NCI-H1105 treated with DMSO at 0.1 percent for 48 hours (cell line): ENCODE measurements at regions not wholly inside any gene's neighbourhood (a gene's known extent, or its start where the extent isn't known, plus 50 kb on each side); places are given as distances from the start of the nearest gene placed in this dataset.

Experiments
- DNase-seq: peaks from one replicate; lab custom pipeline; 2025; lab: John Stamatoyannopoulos, UW

DNA sequence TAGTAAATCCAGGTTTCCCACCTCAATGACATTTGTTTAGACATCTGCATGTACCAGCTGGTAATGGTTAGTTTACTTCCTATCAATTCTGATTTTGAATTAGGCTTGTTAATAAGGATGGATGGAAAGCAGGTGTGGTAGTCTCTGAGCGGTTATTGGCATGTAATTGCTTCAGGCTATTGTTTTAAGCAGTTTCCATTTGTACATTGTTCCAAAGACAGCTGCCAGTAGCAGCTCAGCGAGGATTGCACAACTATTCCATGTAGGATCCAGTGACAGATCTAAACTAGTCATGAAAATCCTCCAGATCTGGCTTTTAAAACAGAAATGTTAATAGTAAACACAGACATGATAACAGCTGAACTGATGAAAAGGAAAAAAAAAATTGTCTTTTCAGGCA, 436.0 kb upstream of the ADARB2 start:
- DNase-seq: peak; percentile 74

DNA sequence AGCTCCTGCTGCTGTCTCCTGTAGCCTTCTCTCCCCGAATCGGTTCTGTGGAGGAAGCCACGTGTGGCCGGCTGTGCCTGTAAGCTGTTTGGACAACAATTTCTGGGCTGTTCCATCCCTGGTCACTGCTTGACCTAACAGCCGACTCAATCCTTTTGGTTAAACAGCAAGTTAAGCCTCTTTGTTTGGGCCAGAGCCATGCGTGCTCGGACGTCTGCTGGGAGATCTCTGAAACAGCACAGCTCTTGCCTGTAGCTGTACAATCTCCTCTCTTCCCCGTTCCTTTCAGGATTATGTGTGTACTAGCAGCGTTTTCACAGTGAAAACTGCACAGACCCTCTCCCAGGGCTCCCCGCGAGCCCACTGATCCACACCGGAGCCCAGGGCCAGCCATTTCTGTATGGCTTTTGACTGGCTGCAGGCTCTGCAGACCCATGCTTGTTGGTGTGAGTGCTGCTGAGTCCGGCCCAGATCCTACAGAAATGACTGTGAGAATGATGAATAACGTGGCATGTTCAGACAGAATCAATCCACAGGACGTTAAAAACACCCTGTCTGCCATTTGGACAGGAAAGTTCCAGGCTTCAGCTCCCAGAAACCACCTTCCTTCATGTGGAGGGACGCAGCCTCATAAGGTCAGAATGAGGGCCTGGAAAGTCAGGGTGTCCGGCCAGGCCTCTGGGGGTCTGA, 428.6 kb upstream of the ADARB2 start:
- DNase-seq: no peak

DNA sequence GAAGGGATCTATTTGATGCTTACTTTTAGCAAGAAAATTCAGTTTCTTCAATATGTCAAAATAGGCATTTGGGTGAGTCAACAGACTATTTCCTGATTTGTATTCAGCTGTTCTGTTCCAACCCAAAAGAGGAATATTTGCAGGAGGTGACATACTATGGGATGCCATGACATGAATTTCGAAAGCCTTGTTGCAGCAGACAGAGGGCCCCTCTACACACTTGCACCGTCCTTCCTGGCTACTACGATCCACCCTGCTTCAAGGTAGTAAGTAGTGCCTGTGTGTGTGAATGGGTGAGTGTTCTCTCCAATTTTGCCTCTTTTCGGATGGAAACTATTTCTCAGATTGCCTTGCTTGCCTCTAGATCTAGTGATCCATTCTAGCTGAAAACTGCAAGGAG, 413.0 kb upstream of the ADARB2 start:
- no peak for DNase-seq

DNA sequence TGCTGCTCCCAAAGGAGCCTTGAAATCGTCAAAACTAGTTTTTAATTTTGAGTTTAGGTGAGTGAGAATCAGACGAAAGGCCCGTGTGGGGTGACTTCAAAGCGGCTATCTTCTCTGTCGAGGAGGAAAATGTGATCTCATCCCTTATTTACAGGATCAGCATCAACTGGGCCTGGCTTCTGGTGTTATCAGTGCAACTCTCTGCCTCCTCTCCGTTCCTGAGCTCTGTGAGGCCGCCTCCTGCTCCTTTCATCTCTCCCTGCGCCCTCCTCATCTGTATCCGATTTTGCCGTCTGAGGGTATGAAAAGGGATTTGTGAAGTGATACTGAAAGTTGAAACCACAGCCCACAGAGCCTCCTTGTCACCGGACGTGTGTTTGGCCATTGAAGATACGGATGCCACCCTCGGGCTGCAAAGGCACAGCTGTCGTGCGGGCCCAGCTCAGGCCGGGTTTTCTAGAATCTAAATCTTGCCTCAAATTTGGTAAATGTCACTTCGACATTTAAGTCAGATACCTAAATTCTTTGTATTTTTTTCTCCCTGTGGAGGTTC, 408.7 kb upstream of the ADARB2 start:
- DNase-seq: no peak

DNA sequence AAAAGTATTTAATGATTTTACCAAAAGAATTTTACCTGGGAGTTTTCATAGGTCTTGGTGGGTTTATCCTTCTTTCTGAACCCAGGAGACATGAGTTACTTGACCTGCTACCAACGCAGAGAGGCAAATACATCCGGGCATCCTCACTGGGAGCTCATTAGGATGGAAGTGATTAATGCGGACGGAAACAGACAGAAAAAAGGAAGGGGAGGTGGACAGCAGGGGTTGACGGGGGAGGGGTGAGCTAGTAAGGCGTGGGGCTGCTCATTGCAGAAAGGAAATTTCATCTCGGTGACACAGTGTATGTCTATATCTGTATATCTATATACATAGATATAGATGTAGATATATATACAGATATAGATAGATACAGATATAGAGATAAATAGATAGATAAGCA, 408.2 kb upstream of the ADARB2 start:
- DNase-seq: no peak

DNA sequence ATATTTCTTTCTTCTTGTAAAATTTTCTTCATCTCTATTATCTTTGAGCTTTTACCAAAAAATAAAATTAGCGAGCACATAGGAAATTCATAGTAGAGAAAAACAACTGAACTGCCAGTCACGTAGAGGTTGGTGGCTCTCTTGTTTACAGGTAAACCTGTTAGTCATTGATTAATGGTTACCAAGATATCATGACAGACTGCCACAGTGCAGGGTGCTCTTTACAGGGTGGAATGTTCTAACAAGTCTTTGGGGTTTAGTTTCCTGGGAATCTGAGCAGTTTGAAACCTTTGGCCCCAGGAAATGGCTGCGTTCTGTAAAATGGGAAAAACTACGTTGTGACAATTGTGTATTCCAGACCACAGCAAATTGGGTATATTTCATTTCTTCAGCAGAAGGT, 407.3 kb upstream of the ADARB2 start:
- DNase-seq: no peak

DNA sequence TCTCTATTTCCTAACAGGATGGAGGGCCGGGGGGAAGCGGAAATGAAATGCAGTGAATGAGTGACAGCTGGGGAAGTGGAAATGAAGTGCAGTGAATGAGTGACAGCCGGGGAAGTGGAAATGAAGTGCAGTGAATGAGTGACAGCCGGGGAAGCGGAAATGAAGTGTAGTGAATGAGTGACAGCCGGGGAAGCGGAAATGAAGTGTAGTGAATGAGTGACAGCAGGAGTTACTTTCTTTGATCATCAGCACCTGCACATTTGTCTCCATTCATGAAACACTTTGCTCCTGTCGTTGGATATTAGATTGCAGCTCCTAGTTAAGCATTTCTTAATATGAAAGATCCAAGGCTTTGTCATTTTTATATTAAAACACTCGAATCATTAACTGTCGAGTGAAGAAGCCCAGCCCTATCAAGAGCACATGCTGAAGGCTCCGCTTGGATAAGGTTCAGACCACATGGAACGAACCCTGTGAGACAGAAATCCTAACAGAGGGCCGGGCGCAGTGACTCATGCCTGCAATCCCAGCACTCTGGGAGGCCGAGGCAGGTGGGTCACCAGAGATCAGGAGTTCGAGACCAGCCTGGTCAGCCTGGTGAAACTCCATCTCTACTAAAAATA, 406.0 kb upstream of the ADARB2 start:
- no peak for DNase-seq

DNA sequence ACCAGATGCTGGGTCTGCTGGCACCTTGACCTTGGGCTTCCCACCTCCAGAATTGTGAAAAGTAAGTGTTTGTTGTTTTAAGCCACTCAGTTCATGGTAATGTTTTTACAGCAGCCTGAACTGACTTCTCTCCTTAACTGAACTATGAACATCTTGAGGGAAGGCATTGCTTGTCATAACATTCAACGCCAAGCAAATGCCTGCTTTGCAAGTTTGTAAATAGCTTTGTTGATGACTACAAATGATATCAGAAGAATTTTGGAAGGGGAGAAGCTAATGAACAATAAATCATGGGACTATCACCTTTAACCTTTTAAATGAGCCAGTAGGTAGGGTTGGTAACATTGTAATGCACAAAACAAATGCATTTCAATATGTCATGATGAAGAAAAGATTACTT, 402.4 kb upstream of the ADARB2 start:
- no peak for DNase-seq

DNA sequence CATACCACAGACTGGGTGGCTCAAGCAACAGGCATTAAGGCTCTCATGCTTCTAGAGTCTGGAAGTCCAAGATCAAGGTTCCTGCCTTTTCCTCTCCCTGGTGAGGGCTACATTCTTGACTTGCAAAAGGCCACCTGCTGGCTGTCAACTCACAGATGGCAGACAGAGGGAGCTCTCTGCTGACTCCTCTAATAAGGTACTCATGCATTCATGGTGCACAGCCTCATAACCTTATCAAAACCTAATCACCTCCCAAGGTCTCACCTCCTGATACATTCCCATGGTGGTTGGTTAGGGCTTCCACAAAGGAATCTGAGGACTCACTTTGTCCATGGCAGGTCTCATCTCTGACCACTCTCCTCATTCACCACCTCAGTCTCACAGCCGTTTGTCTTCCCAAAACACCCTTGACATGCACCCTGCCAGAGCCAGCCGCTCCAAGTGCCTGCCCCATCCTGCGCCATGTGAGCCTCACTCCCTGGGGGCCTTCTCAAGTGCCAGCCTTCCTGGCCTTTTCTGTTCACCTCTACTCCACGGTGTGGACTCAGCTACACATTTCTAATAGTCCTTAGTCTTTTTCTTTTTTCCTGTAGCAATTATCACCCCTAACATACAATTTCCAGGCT, 400.3 kb upstream of the ADARB2 start:
- DNase-seq: no peak

DNA sequence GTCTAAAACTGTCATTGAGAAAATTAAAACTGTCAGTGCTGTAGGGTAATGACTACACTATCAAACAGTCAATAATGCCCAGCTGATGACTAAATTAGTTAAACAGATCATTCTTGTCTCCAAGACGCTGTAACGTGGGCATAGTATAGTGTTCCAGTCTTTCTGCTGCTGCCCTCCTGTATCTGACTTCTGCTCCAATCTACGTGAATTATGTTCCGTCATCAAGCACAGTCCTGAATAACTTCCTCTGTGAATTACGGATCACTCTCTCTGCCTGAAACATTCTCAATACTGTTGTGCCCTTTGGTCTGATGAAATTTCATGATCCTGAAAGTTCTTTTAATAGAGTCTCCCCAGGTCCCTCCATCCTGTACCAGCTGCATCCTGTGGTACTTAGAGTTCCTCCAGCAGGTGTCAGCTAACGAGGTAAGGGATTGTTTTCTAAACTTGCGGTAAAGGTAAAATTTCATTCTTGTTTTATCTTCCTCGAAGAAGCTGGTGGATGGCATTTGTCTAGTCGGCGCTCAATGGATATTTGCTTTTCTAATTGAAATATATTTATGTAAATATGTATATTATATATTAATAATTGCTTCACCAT, 393.5 kb upstream of the ADARB2 start:
- no peak for DNase-seq

DNA sequence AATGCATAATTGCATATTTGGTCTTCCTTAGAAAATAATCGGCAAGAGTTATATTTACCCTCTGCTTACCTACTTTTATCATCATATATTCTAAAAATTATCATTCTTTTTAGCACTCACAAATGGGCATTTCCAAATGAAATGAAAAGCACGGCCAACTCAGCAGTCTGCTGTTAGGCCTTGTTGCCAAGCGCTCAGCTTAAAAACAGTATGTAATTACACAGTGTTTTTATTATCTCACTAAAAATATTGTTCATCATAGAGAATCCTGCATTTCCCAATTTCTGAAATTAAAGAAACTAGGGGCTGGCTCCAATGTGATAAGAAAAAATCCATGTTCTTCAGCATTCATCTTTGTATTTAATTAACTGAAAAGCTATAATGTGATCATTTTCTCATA, 391.7 kb upstream of the ADARB2 start:
- DNase-seq: no peak

DNA sequence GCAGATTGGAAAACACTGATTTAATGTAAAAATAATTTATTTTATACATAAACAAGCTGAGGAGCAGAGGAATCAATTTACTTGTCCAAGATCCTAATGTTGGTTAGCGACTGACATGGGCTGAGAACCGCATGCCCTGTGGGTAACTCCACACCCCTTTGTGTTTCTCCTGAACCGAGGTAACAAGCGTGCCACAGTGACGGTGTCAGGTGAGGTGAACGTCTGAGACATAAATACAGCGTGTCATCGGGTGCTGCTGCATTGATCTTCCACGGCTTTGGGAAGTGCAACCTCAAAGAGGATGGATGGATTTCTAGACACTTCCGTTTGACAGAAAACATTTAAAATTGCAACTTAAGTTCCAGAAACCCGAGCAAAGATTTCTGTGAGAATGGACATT, 386.8 kb upstream of the ADARB2 start:
- no peak for DNase-seq

DNA sequence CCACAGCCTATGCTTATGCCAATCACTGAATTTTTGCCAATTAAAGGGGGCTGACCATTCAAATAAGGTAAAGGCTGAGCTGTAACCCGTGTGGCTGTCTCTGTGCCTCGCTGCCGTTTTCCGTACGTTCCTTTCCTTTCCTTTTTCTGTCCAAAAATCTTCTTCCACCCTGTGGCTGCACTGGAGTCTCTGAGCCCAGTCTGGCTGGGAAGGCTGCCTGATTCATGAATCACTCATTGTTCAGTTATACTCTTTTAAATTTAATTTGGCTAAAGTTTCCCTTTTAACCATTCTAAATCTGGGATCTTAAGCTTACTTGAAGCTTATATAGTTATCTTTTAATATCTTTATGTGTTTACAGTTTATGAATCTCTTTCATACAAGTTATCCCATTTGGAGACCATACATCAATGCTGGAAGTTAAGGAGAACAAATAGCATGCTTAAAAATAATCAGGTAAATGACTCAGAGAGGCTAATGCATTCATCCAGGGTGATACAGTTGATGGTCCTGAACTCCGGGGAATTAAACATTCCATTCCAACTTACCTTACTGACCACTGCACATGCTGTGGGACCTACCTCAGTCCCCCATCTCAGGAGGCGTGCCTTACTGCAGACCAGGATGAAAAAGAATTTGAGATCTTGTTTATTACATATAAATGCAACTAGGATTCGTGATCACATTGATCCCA, 385.3 kb upstream of the ADARB2 start:
- DNase-seq: no peak

DNA sequence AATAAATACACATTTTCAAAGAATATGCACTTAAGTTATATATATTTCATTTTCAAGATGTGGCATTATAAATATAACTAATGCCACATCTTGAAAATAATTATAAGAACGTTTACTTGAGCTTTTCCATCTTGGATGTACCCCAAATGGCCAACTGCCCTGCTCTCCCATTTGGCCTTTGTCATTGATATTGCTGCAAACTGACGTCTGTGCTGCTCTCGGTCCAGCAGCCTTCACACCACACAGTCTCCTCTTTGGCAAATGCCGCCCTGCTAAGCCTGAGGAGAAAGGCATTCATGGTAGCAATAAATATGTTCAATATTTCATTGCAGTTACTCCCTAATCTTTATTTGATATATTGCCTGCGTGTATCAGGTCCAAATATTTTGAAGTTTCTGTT, 384.6 kb upstream of the ADARB2 start:
- no peak for DNase-seq

DNA sequence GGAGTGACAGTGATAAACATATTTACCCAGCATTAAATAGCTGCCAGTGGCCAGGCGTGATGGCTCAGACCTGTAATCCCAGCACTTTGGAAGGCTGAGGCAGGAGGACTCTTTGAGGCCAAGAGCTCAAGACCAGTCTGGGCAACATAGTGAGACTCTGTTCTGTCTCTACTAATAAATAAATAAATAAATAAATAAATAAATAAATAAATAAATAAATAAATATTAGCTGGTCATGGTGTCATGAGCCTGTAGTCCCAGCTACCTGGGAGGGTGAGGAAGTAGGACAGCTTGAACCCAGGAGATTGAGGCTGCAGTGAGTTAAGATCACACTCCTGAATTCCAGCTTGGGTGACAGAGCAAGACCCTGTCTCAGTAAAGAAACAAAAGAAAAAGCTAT, 384.0 kb upstream of the ADARB2 start:
- DNase-seq: no peak

DNA sequence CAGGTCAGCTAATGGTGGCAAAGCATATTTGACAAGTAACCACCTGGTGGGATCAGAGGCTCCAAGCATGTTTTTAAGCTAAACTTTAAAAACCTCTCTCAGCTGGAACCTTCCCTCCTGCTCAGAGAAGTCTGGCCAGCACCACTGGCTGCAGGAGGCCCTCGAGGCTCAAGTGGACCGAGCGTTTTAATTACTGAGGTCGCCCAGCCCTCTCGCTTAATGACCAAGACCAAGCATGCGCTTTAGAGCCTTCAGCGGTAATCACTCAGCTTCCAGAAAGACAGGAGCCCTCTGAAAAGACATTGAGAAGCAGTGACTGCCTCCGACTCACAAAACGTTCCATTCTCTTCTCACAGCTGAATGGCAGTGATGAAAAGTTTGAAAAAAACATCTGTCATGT, 383.4 kb upstream of the ADARB2 start:
- no peak for DNase-seq

DNA sequence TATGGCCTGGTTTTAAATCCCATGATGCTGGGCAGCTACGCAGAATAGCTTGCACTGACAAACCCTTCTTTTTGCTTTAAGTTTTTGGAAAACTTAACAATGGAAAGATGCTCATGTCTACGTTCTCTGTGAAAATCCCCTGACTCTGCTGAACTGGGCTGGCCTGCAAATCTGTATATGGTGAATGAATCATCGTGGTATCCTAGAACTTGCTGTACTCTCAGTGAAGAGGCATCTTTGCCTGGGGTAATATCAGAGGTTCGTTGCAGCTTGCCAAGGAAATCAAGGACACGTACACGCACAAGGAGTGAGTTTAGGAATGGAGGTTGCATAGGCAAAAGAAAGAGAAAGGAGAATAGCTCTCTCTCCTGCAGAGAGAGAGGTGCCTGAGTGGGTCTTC, 382.0 kb upstream of the ADARB2 start:
- DNase-seq: no peak

DNA sequence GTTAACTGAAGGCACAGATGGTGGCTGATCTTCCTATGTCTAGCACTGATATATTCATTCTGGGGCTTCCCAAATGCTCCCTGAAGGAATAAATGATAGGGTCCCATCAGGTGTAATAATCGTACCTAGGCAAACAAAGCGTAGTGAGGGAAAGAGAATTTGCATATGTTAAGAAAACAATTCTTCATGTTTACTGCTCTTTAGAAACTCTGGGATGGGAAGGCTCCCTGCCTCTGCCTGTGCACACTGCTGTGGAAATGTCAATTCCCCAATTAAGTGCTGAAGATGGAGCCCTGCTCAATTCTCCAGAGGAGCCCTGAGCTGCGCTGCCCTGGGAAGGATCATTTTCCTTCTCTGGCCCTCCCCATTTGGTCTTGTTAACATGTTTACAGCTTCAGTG, 380.9 kb upstream of the ADARB2 start:
- DNase-seq: no peak

DNA sequence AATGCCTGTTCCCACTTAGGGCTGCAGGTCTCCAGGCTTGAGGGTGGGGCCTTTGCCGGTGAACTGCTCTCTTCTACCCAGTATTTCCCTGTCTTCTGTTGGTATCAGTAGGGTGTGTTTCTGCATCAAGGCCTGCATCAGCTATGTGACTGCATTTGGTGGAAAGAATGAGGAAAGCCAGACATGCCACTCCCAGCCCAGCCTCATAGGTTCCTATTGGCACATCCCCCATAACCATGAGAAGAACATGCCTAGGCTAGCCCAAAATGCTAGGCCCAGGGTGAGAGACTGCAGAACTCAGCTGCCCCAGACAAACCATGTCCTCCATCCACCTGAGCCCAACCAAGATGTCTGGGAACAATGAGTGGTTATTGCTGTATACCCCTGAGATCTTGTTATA, 380.3 kb upstream of the ADARB2 start:
- no peak for DNase-seq

DNA sequence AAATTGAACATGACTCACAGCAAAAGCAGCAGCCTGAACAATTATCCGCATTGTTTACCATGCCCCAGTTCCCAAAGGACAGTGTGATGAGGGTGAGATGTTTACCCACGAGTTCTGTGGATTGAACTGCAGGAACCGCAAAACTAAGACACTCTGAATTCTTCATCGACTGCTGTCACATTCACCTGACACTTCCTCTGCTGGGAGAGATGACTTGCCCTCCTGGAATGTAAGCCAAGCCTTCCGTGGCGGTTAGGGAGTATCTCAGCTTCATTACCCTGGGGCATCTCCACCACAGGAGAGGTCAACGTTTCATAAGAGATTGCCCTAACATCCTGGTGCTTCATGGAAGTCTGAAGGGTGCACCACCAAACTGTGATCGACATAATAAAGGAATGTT, 374.6 kb upstream of the ADARB2 start:
- no peak for DNase-seq

DNA sequence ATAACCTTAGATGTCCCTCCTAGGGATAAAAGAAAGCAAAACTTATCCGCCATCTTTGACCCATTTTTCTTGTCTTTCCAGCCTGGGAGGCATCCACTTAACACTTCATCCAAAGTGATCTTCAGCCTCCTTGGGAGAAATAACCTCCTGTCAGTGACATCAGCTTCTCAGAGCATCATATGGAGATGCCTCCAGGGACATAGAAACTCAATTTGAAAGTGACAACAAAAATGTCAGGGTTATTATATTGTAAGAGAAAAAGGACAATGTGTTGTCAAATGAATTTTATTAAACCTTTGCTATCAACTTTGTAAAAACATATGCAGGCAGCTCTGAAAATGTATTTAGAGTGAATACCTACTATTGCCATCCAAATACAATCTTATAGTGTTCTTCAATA, 371.2 kb upstream of the ADARB2 start:
- no peak for DNase-seq

DNA sequence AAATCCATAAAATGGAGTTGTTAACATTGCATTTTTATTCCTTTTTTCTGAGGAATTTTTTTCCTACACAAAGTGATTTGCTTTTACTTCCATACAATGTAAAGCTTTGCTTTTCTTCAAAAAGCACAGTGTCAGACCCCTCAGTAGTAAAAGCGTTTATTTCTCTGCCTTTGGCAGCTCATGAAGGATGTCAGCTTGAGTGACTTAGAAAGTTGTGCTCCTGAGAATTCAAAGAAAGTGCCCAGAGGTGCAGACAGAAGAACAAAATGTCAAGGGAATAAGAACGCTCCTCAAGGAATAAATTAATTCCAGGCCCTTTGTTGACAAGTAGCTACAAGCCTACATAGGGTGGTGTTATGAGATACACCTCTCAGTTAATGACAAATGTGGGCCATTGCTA, 369.3 kb upstream of the ADARB2 start:
- no peak for DNase-seq

DNA sequence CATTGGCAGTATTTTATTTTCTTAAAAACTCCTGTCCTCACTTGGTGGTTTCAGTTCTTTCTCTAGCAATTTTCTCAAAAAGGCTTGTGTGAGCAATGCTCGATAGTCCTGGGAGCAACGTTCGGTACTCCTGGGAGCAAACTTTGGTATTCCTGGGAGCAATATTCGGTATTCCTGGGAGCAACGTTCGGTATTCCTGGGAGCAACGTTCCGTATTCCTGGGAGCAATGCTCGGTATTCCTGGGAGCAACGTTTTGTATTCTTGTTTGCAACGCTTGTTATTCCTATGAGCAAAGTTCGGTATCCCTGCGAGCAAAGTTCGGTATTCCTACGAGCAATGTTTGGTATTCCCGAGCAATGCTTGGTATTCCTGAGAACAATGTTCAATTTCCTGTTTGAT, 362.0 kb upstream of the ADARB2 start:
- DNase-seq: no peak
